Stimulated activated naive B cell treated with anti-CD40 and anti-IgM and Interleukin-4, amounts not matched to agents 10 μg/mL and 1 μg/mL and 100 μg/mL, for 72 hours (primary cell): ENCODE measurements at regions not wholly inside any gene's neighbourhood (a gene's known extent, or its start where the extent isn't known, plus 50 kb on each side); places are given as distances from the start of the nearest gene placed in this dataset.

Experiments
- ATAC-seq, 2 donors: fragments of 150-1000 bp; cut with Tn5 transposase; replicated peaks; 2 replicates each; pipeline ENCODE4 v1.10.0; 2021; ENCODE audit warnings: moderate library complexity in 1 of 2
- DNase-seq: peaks from one replicate; pipeline ENCODE4 v3.0.0; 2021
- H3K27ac Mint-ChIP-seq: one replicate; pipeline ENCODE4 v1.8.0; 2022; ENCODE audit warnings: mild to moderate bottlenecking, mixed read lengths
- H3K27me3 Mint-ChIP-seq, 2 donors: one replicate each; pipeline ENCODE4 v1.8.0; 2022; ENCODE audit warnings: mixed read lengths in 2 of 2
- H3K36me3 Mint-ChIP-seq, 2 donors: one replicate each; pipeline ENCODE4 v1.8.0; 2022; ENCODE audit warnings: mixed read lengths in 2 of 2, mild to moderate bottlenecking in 1 of 2
- H3K4me1 Mint-ChIP-seq, 2 donors: one replicate each; pipeline ENCODE4 v1.8.0; 2022; ENCODE audit warnings: mixed read lengths in 2 of 2, mild to moderate bottlenecking in 1 of 2
- H3K4me3 Mint-ChIP-seq, 2 donors: one replicate each; pipeline ENCODE4 v1.8.0; 2022; ENCODE audit warnings: mild to moderate bottlenecking in 2 of 2, mixed read lengths in 2 of 2, moderate library complexity in 1 of 2
- H3K9me3 Mint-ChIP-seq, 2 donors: one replicate each; pipeline ENCODE4 v1.8.0; 2022; ENCODE audit warnings: mixed read lengths in 2 of 2, mild to moderate bottlenecking in 1 of 2

DNA sequence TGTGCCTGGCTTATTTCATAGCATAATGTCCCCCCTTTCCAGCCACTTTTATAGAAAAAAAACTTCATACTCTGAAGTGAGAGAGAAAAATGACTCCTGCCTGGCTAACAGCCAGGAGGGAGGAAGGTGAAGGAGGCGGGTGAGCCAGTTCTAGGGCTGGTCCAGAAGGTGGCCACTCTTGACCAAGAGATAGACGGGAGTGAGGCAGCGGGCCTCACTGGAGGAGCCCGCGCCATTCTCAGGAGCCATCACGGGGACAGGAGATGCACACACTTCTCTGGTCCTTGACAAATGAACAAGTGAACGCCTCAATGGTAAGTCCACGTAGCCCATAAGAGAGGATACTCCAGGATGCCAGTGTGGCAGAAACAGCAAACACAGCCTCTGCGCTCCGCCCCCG, 231.4 kb downstream of the UQCRFS1 start:
- Mint-ChIP-seq H3K27ac (no peak overlapping the region), H3K9me3 (peaks cover 3 to 6% of the 10 kb centered on the region in 2 donors), H3K36me3 (peaks cover 0 to 2% of the 10 kb centered on the region in 2 donors), H3K27me3 (peaks cover 0 to 8% of the 10 kb centered on the region in 2 donors), H3K4me1 (no peaks in the 10 kb centered on the region), H3K4me3 (no peak overlapping the region)
- DNase-seq (no peak), ATAC-seq (no peak)

GRCh38 chr19:28980236-28980868, 232.6 kb downstream of the UQCRFS1 start:
- no peak for DNase-seq
- H3K36me3 Mint-ChIP-seq, result peaks cover 0 to 2% of the 10 kb centered on the region in 2 donors
- H3K27ac Mint-ChIP-seq, result no peak overlapping the region

GRCh38 chr19:28977826-28978225, 235.1 kb downstream of the UQCRFS1 start:
- ATAC-seq, result no peak
- H3K27ac Mint-ChIP-seq, result no peak overlapping the region
- no peaks in the 10 kb centered on the region for H3K4me1 Mint-ChIP-seq
- H3K4me3 Mint-ChIP-seq, result no peak overlapping the region
- no peaks in the 10 kb centered on the region for H3K9me3 Mint-ChIP-seq
- DNase-seq, result no peak
- peaks cover 0 to 8% of the 10 kb centered on the region in 2 donors for H3K27me3 Mint-ChIP-seq
- peaks cover 0 to 2% of the 10 kb centered on the region in 2 donors for H3K36me3 Mint-ChIP-seq

More at GRCh38 chr19:28980236-28980868, 232.6 kb downstream of the UQCRFS1 start:
- Mint-ChIP-seq H3K27me3 (peaks cover 0 to 8% of the 10 kb centered on the region in 2 donors), H3K4me3 (no peak overlapping the region), H3K4me1 (no peaks in the 10 kb centered on the region), H3K9me3 (peaks cover 0 to 1% of the 10 kb centered on the region in 2 donors)
- no peak for ATAC-seq

DNA sequence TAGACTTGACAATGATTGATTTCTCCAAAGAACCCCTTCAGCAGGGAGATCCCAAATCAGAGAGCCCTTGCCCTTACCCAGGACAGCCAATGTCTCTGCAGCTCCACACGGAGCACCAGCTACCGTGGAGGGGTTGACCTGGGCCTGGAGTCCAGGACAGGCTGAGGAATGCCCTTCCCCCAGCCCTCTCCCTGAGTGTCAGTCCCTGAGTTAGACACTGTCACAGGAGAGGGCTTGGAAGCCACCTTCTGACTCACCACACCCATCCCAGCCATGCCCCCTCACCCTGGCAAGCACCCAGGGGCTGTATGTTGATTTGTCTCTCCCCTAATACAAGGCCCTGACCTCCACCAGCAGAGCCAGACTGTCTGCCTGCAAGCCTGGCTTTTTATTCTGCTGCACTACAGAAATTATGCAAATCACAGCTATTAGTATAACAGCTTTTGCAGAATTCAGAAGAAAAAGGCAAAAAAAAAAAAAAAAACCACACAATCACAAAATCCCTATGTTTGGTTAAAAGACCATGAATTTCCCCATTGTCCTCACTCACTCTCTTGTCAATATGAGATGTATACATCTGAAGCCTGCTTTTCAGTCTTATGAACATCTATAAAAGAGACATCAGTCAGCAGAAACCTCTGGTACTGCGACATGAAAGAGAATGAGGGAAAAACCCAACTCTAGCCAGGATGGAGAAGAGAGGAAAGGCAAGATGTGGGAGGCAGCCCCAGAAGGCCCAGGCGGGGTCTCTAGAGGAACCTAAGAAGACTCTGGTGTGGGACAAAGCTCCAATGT, 240.7 kb downstream of the UQCRFS1 start:
- no peaks in the 10 kb centered on the region for H3K9me3 Mint-ChIP-seq
- H3K27ac Mint-ChIP-seq, result no peak overlapping the region
- H3K4me1 Mint-ChIP-seq, result no peaks in the 10 kb centered on the region
- no peak for DNase-seq
- H3K4me3 Mint-ChIP-seq, result no peak overlapping the region
- no peaks in the 10 kb centered on the region for H3K27me3 Mint-ChIP-seq
- ATAC-seq, result no peak
- no peaks in the 10 kb centered on the region for H3K36me3 Mint-ChIP-seq

DNA sequence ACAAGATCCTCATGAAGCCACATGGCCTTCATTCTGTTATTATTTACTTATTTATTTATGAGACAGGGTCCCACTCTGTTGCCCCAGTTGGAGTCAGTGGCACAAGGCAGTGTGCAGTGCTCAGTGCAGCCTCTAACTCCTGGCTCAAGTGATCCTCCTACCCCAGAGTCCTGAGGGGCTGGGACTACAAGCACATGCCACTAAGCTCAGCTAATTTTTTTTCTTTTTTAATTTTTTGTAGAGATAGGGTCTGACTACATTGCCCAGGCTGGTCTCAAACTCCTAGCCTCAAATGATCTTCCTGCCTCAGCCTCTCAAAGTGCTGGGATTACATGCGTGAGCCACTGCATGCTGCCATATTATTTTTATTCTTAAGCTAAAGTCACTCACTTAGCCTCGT, 241.4 kb downstream of the UQCRFS1 start:
- Mint-ChIP-seq H3K27ac (no peak overlapping the region), H3K4me3 (no peak overlapping the region), H3K4me1 (no peaks in the 10 kb centered on the region), H3K27me3 (no peaks in the 10 kb centered on the region), H3K9me3 (peaks cover 0 to 1% of the 10 kb centered on the region in 2 donors), H3K36me3 (no peaks in the 10 kb centered on the region)
- DNase-seq (no peak), ATAC-seq (no peak)

GRCh38 chr19:28971049-28971448, 241.9 kb downstream of the UQCRFS1 start:
- Mint-ChIP-seq H3K36me3 (no peaks in the 10 kb centered on the region), H3K9me3 (peaks cover 0 to 1% of the 10 kb centered on the region in 2 donors), H3K27ac (no peak overlapping the region)

DNA sequence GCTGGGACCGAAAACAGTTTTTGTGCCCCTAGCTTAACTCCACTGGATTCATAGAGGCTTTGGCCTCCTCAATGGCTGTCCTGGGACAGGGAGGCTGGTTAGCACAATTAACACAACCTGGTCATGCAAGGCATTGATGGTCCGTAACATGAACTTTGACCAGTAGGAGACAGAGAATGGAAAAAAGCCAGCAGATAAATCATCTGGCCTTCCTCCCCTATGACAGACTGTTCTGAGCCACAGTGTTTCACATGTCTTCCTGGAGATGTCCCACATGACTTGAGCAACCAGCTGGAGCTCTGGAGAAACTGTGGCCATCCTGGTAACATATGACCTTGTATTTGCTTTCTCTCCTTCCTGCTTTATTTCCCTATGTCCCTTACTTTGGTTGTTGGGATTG, 244.2 kb downstream of the UQCRFS1 start:
- Mint-ChIP-seq H3K4me1 (no peaks in the 10 kb centered on the region), H3K36me3 (no peaks in the 10 kb centered on the region), H3K9me3 (peaks cover 0 to 4% of the 10 kb centered on the region in 2 donors), H3K27me3 (no peaks in the 10 kb centered on the region), H3K4me3 (no peak overlapping the region), H3K27ac (no peak overlapping the region)
- DNase-seq (no peak), ATAC-seq (no peak)

More at GRCh38 chr19:28971049-28971448, 241.9 kb downstream of the UQCRFS1 start:
- ATAC-seq (no peak), DNase-seq (no peak)
- no peaks in the 10 kb centered on the region for H3K27me3 Mint-ChIP-seq
- H3K4me3 Mint-ChIP-seq, result no peak overlapping the region
- H3K4me1 Mint-ChIP-seq, result no peaks in the 10 kb centered on the region

DNA sequence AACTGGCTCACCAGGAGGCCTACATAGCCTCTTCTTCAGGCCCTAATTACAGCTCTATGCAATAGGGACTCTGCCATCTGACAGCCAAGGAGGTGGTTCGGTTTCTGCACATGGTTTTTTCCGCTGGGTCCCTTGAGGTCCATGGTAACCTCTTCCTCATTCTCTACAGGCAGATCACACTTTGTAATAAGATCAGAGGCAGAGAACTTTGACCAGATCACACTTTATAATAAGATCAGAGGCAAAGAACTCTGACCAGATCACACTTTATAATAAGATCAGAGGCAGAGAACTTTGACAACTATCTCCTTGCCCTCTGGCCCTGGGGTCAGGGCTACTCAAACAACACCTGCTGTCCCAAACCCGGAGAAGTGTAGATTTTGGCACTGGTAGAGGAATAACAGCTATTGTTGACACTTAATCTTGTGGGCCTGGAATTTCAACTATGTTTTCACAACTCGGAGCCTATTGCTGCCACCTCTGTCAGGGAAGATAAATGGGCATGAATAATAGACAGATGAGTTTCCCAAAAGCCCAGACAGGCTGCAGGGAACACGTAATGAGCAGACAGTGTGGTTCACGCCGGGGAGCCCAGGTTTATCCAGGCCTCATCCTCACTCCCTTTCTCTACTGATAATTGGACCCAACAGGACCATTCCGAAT, 246.1 kb downstream of the UQCRFS1 start:
- H3K27me3 Mint-ChIP-seq, result no peaks in the 10 kb centered on the region
- ATAC-seq (no peak), DNase-seq (no peak)
- no peak overlapping the region for H3K4me3 Mint-ChIP-seq
- no peak overlapping the region for H3K27ac Mint-ChIP-seq
- H3K9me3 Mint-ChIP-seq, result peaks cover 0 to 4% of the 10 kb centered on the region in 2 donors
- no peaks in the 10 kb centered on the region for H3K36me3 Mint-ChIP-seq
- H3K4me1 Mint-ChIP-seq, result no peaks in the 10 kb centered on the region

DNA sequence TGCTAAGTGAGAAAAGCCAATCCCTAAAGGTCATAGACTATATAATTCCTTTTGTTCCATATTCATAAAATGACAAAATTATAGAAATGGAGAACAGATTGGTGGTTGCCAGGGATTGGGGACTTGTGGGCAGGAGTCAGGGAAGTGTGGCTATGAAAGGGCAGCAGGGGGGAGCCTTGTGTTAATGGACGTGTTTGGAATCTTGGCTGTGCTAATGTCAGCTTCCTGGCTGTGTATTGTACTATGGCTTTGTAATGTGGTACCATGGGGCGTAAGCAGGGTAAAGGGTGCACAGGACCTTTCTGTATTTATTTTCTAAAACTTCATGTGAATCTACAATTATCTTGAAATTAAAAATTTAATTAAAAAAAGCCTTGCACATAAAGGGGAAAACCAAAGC, 248.5 kb downstream of the UQCRFS1 start:
- peaks cover 0 to 5% of the 10 kb centered on the region in 2 donors for H3K9me3 Mint-ChIP-seq
- DNase-seq, result no peak
- H3K36me3 Mint-ChIP-seq, result no peaks in the 10 kb centered on the region
- H3K4me1 Mint-ChIP-seq, result no peaks in the 10 kb centered on the region
- no peaks in the 10 kb centered on the region for H3K27me3 Mint-ChIP-seq
- no peak for ATAC-seq
- H3K27ac Mint-ChIP-seq, result no peak overlapping the region
- no peak overlapping the region for H3K4me3 Mint-ChIP-seq

- no peaks in the 10 kb centered on the region for H3K27me3 Mint-ChIP-seq
- peaks cover 0 to 5% of the 10 kb centered on the region in 2 donors for H3K9me3 Mint-ChIP-seq
- no peak overlapping the region for H3K4me3 Mint-ChIP-seq
- H3K27ac Mint-ChIP-seq, result no peak overlapping the region
- ATAC-seq (no peak), DNase-seq (no peak)
- no peaks in the 10 kb centered on the region for H3K36me3 Mint-ChIP-seq
- H3K4me1 Mint-ChIP-seq, result no peaks in the 10 kb centered on the region
These were observed 249.3 kb downstream of the UQCRFS1 start for GRCh38 chr19:28963486-28964250.

GRCh38 chr19:28961772-28962500, 251.0 kb downstream of the UQCRFS1 start:
- Mint-ChIP-seq H3K36me3 (no peaks in the 10 kb centered on the region), H3K27ac (no peak overlapping the region), H3K27me3 (no peaks in the 10 kb centered on the region), H3K4me1 (no peaks in the 10 kb centered on the region), H3K4me3 (no peak overlapping the region), H3K9me3 (peaks cover 0 to 6% of the 10 kb centered on the region in 2 donors)
- DNase-seq (no peak), ATAC-seq (no peak)

DNA sequence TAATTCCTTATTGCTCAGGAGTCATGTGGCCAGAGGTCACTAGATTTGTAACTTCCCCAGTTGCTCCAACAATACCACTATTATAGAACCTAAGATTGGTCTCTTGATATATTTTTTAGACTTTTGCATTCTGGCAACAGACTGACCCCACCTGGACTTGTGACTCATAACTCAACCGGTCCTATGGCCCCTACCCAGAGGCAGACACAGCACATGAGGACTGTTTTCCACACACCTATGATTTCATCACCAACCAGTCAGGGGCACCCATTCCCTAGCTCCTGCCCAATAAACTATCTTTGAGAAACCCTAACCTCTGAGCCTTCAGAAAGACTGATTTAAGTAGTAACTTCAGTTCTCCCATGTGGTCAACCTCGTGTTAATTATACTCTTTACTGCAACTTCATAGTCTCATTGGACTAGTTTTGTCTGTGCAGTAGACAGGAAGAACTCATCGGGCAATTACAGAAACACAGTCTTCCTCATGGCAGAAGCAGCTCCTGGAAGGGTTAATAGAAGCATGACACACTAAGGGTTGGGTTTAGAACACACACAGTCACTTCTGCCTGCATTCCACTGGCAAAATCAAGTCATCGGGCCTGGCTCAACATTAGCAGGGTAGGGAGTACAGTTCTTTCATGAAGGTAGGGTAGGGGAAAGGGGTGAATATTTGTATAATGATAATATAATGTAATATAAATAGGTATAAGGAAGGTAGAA, 251.8 kb downstream of the UQCRFS1 start:
- ATAC-seq (no peak), DNase-seq (no peak)
- H3K27ac Mint-ChIP-seq, result no peak overlapping the region
- no peaks in the 10 kb centered on the region for H3K36me3 Mint-ChIP-seq
- no peak overlapping the region for H3K4me3 Mint-ChIP-seq
- H3K27me3 Mint-ChIP-seq, result no peaks in the 10 kb centered on the region
- H3K9me3 Mint-ChIP-seq, result peaks cover 0 to 6% of the 10 kb centered on the region in 2 donors
- no peaks in the 10 kb centered on the region for H3K4me1 Mint-ChIP-seq

DNA sequence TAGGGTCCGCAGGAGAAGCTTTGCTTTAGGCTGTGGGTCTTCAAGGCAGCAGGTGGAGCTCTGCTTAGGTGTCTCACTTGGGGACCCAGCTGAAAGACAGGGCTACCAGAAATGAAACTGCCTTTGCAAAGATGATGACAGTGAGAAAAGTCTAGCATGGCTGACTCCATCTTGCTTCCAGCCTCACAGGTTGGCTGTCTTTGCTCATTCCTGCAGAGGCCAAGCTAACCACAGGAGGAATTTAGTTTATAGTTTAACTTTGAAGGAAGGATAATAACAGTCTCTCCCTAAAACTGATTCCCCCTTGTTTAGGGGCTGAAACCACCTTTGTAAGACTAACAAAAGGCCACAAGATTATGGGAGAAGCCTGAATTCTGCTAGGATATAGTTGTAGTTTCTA, 252.4 kb downstream of the UQCRFS1 start:
- H3K36me3 Mint-ChIP-seq, result no peaks in the 10 kb centered on the region
- no peak overlapping the region for H3K27ac Mint-ChIP-seq
- peaks cover 0 to 6% of the 10 kb centered on the region in 2 donors for H3K9me3 Mint-ChIP-seq
- ATAC-seq (no peak), DNase-seq (no peak)
- H3K4me3 Mint-ChIP-seq, result no peak overlapping the region
- no peaks in the 10 kb centered on the region for H3K4me1 Mint-ChIP-seq
- H3K27me3 Mint-ChIP-seq, result no peaks in the 10 kb centered on the region
